Lower leg skin (tissue), 3 donors: ENCODE measurements at regions not wholly inside any gene's neighbourhood (a gene's known extent, or its start where the extent isn't known, plus 50 kb on each side); places are given as distances from the start of the nearest gene placed in this dataset.

ENCODE experiments used
- CTCF ChIP-seq, 3 donors: fragments of 450-650 bp; IDR thresholded peaks; one replicate each; pipeline ENCODE4 v1.5.1; 2016; ENCODE audit warnings: antibody characterized with exemption in 3 of 3, mild to moderate bottlenecking in 3 of 3, moderate library complexity in 2 of 3
- POLR2A ChIP-seq, 2 donors: fragments of 450-650 bp; IDR thresholded peaks; one replicate each; pipeline ENCODE4 v1.6.1; 2016 to 2017; ENCODE audit warnings: antibody characterized with exemption in 2 of 2, mild to moderate bottlenecking in 1 of 2, moderate library complexity in 1 of 2

DNA sequence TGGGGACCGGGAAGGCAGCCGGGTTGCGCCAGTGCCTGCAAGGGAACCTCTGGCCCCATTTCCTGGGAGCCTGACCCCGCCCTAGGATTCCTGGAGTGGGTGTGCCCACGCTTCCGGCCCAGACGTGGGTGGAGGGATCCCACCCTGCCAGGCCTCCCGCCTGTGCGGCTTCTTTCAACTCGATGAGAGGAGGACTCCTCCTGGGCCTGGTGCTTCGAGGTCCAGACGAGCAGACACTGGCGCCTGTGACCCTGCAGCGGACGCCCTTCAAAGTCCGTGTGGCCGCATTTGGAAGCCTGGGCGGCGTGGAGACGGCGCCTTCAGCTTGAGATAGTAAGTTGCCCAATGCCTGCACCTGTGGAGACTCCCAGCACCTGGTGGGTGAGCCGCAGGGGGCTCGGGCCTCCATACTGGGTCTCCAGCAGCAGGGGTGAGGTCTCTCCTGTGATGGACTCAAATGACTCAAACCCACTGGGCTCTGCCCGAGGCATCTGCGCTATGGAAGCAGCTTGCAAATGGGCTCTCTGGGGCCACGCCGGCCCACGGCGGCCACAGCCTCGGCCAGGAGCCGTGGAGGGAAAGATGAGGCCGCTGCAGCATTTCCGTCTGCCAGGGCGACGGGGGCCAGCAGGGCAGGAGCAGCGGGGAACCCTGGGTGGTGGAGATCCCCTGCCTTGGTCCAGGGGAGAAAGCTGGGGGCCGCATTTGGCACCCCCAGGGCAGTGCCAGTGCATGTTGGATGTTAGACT, 64.3 kb upstream of the PPARA start:
- no peak for TF ChIP-seq CTCF (IDR thresholded peaks at IDR 0.05)
- no peak for TF ChIP-seq POLR2A (IDR thresholded peaks at IDR 0.05)
